Ishikawa (cell line): ENCODE measurements at regions not wholly inside any gene's neighbourhood (a gene's known extent, or its start where the extent isn't known, plus 50 kb on each side); places are given as distances from the start of the nearest gene placed in this dataset.

Experiments
- CREB1 ChIP-seq: IDR thresholded peaks from 2 replicates; pipeline ENCODE4 v1.6.1; 2012; ENCODE audit warnings: low read depth
- EGR1 ChIP-seq: IDR thresholded peaks from 2 replicates; pipeline ENCODE4 v1.6.1; 2012
- EP300 ChIP-seq: IDR thresholded peaks from 2 replicates; pipeline ENCODE4 v1.6.1; 2012; ENCODE audit warnings: borderline replicate concordance
- MAX ChIP-seq: IDR thresholded peaks from 2 replicates; pipeline ENCODE4 v1.6.1; 2012
- RAD21 ChIP-seq: IDR thresholded peaks from 2 replicates; pipeline ENCODE4 v1.6.1; 2012; ENCODE audit warnings: low read depth
- REST ChIP-seq: IDR thresholded peaks from 2 replicates; pipeline ENCODE4 v1.6.1; 2012; ENCODE audit warnings: low read depth, mild to moderate bottlenecking
- TAF1 ChIP-seq: IDR thresholded peaks from 2 replicates; pipeline ENCODE4 v1.6.1; 2012; ENCODE audit warnings: low read depth, mild to moderate bottlenecking
- TCF12 ChIP-seq: IDR thresholded peaks from 2 replicates; pipeline ENCODE4 v1.6.1; 2012; ENCODE audit warnings: low read depth
- ZBTB7A ChIP-seq: IDR thresholded peaks from 2 replicates; pipeline ENCODE4 v1.6.1; 2012; ENCODE audit warnings: low read depth

GRCh38 chr9:95757439-95757838 is 118.1 kb upstream of the ERCC6L2 start:
- TF ChIP-seq CREB1: no peak
- TF ChIP-seq ZBTB7A: no peak
- TF ChIP-seq REST: no peak
- TF ChIP-seq EGR1: no peak
- TF ChIP-seq RAD21: no peak
- TF ChIP-seq TAF1: no peak
- no peak for TF ChIP-seq MAX
- TF ChIP-seq EP300: no peak
- no peak for TF ChIP-seq TCF12
